ENCODE measurements at regions not wholly inside any gene's neighbourhood (a gene's known extent, or its start where the extent isn't known, plus 50 kb on each side); places are given as distances from the start of the nearest gene placed in this dataset.

GRCh38 chr11:70716986-70717775 is 318.9 kb downstream of the CTTN start:
- TF ChIP-seq TCF12 (IDR thresholded peaks at IDR 0.05; ENCODE audit: low read depth) (no peak), TAF1 (IDR thresholded peaks at IDR 0.05; ENCODE audit: low read depth) (no peak), ZBTB7A (IDR thresholded peaks at IDR 0.05; ENCODE audit: low read depth) (no peak), EGR1 (IDR thresholded peaks at IDR 0.05) (no peak), RAD21 (IDR thresholded peaks at IDR 0.05; ENCODE audit: low read depth) (no peak), CREB1 (IDR thresholded peaks at IDR 0.05; ENCODE audit: low read depth) (no peak), CEBPB (IDR thresholded peaks at IDR 0.05) (no peak), FOXM1 (IDR thresholded peaks at IDR 0.05; ENCODE audit: borderline replicate concordance, low read depth) (no peak), TEAD4 (IDR thresholded peaks at IDR 0.05) (no peak), NFIC (IDR thresholded peaks at IDR 0.05) (no peak), YY1 (IDR thresholded peaks at IDR 0.05; ENCODE audit: low read depth) (no peak), REST (IDR thresholded peaks at IDR 0.05; ENCODE audit: low read depth) (no peak), EP300 (IDR thresholded peaks at IDR 0.05; ENCODE audit: borderline replicate concordance) (no peak), USF1 (IDR thresholded peaks at IDR 0.05) (no peak)
- TF ChIP-seq, protein P1, sequence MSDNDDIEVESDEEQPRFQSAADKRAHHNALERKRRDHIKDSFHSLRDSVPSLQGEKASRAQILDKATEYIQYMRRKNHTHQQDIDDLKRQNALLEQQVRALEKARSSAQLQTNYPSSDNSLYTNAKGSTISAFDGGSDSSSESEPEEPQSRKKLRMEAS (IDR thresholded peaks at IDR 0.05) = no peak

- TF ChIP-seq CREB1 (IDR thresholded peaks at IDR 0.05; ENCODE audit: low read depth) (no peak), ZBTB7A (IDR thresholded peaks at IDR 0.05; ENCODE audit: low read depth) (no peak), TAF1 (IDR thresholded peaks at IDR 0.05; ENCODE audit: low read depth) (no peak), EP300 (IDR thresholded peaks at IDR 0.05; ENCODE audit: borderline replicate concordance) (no peak), USF1 (IDR thresholded peaks at IDR 0.05) (no peak)
Measured at GRCh38 chr11:70717936-70718595, 319.7 kb downstream of the CTTN start.

DNA sequence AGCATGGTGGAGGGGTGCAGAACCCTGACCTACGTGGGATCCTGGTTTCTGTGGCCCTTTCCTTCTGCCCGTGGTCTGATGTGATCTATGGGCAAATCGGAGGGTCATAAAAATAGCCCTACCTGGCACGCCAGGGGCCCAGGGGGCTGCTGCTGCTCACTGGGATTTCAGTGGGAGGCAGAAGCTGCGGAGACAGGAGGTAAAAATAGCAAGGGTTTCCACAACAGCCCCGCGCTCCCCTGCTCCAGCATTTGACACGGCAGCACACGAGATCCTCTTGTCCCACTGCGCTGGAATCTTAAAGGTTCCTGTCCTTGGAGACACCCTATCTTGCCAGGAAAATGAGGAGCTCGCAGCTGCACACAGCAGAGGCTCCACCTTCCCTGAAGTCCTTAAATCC is 321.2 kb downstream of the CTTN start:
- TF ChIP-seq YY1 (IDR thresholded peaks at IDR 0.05; ENCODE audit: low read depth) (no peak), TEAD4 (IDR thresholded peaks at IDR 0.05) (no peak), CREB1 (IDR thresholded peaks at IDR 0.05; ENCODE audit: low read depth) (no peak), EP300 (IDR thresholded peaks at IDR 0.05; ENCODE audit: borderline replicate concordance) (no peak), FOXM1 (IDR thresholded peaks at IDR 0.05; ENCODE audit: borderline replicate concordance, low read depth) (no peak), NFIC (IDR thresholded peaks at IDR 0.05) (no peak), USF1 (IDR thresholded peaks at IDR 0.05) (no peak), TAF1 (IDR thresholded peaks at IDR 0.05; ENCODE audit: low read depth) (no peak), REST (IDR thresholded peaks at IDR 0.05; ENCODE audit: low read depth) (no peak), ZBTB7A (IDR thresholded peaks at IDR 0.05; ENCODE audit: low read depth) (no peak), CEBPB (IDR thresholded peaks at IDR 0.05) (no peak), TCF12 (IDR thresholded peaks at IDR 0.05; ENCODE audit: low read depth) (no peak), EGR1 (IDR thresholded peaks at IDR 0.05) (no peak), RAD21 (IDR thresholded peaks at IDR 0.05; ENCODE audit: low read depth) (no peak)
- TF ChIP-seq, protein P1 (IDR thresholded peaks at IDR 0.05) = no peak

DNA sequence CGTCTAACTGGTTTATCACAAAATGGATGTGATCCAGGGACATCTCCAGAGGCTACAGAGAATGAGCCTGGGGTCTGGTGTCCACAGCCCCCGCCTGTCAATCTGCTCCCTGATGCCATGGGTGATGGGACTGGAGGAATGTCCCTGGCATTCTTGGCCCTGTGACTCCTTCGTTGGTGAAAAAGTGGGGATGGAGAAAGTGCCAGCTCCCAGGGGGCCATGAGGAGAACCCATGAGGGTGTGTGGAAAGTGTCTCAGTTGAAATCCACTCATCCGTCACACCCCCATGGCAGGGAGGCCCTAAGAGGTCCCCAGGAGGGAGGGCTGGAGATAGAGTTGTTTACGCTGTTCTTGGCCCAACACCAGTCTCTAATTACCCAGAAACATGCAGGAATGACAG is 322.0 kb downstream of the CTTN start:
- TF ChIP-seq ZBTB7A (IDR thresholded peaks at IDR 0.05; ENCODE audit: low read depth) = no peak
- TF ChIP-seq REST (IDR thresholded peaks at IDR 0.05; ENCODE audit: low read depth) = no peak
- TF ChIP-seq USF1 (IDR thresholded peaks at IDR 0.05) = no peak
- no peak for TF ChIP-seq TCF12 (IDR thresholded peaks at IDR 0.05; ENCODE audit: low read depth)
- TF ChIP-seq RAD21 (IDR thresholded peaks at IDR 0.05; ENCODE audit: low read depth) = no peak
- TF ChIP-seq EGR1 (IDR thresholded peaks at IDR 0.05) = no peak
- no peak for TF ChIP-seq FOXM1 (IDR thresholded peaks at IDR 0.05; ENCODE audit: borderline replicate concordance, low read depth)
- TF ChIP-seq EP300 (IDR thresholded peaks at IDR 0.05; ENCODE audit: borderline replicate concordance) = no peak
- no peak for TF ChIP-seq NFIC (IDR thresholded peaks at IDR 0.05)
- TF ChIP-seq, protein P1 (IDR thresholded peaks at IDR 0.05) = no peak
- TF ChIP-seq TAF1 (IDR thresholded peaks at IDR 0.05; ENCODE audit: low read depth) = no peak
- TF ChIP-seq CEBPB (IDR thresholded peaks at IDR 0.05) = no peak
- no peak for TF ChIP-seq YY1 (IDR thresholded peaks at IDR 0.05; ENCODE audit: low read depth)
- TF ChIP-seq TEAD4 (IDR thresholded peaks at IDR 0.05) = no peak
